8988T (cell line): ENCODE measurements at regions not wholly inside any gene's neighbourhood (a gene's known extent, or its start where the extent isn't known, plus 50 kb on each side); places are given as distances from the start of the nearest gene placed in this dataset.

Experiments
- DNase-seq: peaks from one replicate; pipeline ENCODE4 v3.0.0; 2011

DNA sequence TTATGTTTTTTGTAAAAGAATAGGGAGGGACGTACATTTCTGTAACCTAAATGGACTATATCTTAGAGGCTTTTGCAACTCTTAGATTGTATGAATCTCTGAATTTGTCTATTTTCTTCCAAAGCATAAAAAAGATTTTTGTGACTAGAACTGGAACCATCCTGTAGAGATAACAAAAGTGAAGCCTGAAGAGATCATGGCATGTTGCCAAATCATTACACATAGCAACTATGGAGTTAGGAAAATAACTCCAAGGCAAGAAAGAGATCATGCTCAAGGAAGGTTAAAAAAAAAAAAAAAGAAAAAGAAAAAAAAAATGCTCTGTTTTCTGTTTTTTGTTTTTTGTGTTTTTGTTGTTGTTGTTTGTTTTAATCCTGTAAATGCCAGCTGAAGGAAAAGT is 567.7 kb upstream of the ZWINT start:
- no peak for DNase-seq

- DNase-seq, result no peak
Observed at GRCh38 chr10:56927701-56928100, 566.6 kb upstream of the ZWINT start.

DNA sequence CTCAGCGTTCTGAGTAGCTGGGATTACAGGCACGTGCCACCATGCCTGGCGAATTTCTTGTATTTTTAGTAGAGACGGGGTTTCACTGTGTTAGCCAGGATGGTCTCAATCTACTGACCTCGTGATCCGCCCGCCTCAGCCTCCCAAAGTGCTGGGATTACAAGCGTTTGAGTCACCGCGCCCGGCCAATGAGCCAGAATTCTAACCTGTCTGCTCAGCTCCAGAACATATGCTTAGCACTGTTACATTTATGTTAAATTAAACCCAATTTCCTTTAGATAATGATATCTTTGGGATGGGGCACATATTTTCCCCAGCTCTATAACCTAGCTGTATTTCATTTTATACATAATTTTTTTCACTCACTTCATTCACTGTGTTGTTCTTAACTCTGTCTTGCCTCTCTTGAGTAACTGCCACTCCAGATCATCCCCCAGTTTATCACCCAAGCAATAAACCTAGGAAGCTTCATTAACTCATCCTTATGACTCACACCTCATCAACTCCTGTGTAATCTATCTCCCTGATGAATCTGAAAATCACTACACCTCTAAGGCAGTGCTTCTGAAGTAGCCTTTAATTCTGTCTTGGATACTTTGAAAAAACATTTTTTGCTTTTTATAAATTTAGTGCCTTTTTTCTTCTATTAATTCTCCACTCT is 559.7 kb upstream of the ZWINT start:
- no peak for DNase-seq

DNA sequence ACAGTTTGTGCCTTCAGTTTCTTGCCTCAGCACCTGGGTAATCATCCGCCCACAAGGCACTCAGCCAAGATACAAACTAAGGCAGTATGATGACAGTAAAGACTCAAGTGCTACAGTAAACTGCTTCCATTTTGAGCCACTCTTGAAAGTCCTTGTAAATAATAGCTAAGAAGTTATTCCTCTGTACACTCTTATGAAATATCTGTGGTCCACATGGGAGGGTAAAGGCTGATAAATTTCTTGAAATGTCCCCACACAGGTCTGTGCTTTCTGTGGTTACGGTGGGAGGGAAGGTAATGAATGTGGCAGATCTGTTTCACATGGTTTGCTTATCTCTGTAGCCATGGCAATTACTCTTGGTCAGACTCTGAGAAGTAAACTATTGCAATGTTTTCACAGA is 551.0 kb upstream of the ZWINT start:
- DNase-seq, result no peak

DNA sequence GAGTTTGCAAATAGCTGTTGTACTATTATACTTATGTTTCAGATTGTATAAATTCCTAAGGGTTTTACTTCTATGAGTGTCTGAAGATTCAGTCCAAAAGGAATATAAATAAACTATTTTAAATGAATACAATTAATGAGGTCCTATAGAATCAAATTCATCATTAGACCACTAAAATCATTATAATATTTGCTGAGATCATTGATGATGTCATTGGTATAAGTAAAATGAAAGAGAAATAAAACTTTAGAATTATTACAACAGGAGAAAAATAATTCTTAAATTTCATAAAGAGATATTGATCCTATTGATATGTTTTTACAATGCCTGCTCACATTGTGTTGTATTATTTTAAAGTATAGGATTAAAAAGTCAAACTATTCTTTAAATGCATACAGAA is 544.0 kb upstream of the ZWINT start:
- no peak for DNase-seq

DNA sequence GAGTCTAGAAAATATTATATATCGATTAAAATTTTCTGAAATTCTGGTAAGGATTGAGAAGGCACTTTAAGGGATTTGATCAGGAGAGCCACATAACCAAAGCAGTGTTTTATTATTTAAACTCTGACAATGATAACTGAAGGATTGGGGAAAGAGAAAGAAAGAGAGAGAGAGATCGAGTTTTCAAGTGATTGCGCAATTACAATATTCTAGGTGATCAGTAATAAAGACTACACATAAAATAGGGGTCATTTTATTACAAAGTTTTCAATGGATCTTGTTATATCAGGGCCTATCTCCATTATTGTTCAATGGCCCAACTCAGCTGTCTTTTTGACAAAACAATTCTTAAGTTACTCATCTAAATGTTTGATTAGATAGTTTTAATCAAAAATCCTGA is 541.5 kb upstream of the ZWINT start:
- no peak for DNase-seq

DNA sequence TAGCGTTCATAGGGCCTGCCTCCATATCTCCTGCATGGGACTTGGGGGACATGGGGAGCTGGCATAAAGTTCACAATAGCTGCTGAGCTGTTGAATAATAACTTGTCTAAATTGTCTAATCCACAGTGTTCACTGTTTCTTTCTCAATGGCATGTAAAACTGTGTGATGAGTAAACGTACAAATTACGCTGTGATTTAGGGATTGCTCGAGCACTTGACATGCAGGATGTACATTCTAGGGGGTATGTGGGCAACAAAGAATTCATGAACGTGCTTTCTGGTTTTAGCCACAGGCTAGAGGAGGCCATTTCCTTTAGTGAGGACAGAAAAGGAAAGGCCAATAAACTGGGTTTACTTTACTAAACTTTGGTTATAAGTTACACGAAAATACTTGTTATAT is 534.2 kb upstream of the ZWINT start:
- no peak for DNase-seq

GRCh38 chr10:56881218-56881617 is 520.2 kb upstream of the ZWINT start:
- no peak for DNase-seq

DNA sequence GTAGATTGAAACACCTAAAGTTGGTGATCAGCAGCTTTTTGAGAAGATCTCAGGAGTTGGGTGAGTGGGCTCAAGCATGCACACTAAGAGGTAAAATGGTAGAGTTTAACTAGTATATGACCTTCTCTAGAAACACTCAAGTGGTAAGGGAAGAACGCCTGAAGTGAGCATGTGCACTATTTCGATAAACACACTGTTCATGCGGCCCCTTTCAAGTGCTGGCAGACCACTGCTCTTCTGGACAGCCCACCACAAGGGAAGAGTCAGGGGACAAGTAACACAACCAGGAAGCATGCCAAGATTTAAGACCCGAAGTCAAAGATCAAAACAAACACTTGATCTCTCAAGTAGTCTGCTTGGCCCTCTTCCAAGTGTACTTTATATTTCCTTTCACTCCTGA is 519.5 kb upstream of the ZWINT start:
- no peak for DNase-seq

DNA sequence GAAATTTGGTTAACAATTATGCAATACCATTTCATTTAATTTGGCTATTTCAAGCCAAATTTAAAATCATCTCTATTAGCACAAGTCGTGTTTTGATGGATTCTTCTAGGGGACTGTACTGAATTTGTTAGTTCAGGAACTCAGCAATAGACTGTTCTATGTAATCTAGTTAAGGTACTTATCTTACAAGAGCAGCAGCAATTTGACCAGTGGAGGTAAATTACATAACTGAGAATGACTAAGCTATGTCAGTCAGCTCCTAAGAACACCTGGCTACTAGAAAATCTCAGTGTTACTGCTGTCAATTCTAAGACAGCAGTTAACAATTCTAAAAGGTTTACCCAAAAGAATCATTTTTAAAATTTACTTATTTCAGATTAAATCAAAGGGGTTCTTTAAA is 513.9 kb upstream of the ZWINT start:
- DNase-seq, result no peak

DNA sequence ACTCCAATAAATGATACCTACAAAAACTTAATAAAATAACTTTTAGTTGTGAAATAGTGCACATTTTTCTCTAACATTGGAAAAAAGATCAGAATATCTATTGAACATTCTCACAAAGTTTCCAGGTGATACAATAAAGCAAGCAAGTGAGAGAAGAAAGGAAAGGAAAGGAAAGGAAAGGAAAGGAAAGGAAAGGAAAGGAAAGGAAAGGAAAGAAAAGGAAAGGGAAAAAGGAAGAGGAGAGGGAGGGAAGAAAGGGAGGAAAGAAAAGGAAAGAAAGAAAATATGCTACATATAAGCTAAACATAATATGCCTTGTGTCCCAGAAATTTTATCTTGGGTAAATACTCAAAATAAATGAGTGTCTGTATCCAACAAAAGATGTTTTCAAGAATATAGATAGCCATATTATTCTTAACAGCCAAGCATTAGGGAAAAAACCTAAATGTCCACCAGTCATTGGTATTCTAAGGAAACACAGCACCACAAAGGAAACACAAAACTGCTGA is 510.2 kb upstream of the ZWINT start:
- no peak for DNase-seq

- DNase-seq, result no peak
Observed at GRCh38 chr10:56867236-56867635, 506.2 kb upstream of the ZWINT start.

- DNase-seq, result no peak
Observed at GRCh38 chr10:56856569-56856968, 495.5 kb upstream of the ZWINT start.

DNA sequence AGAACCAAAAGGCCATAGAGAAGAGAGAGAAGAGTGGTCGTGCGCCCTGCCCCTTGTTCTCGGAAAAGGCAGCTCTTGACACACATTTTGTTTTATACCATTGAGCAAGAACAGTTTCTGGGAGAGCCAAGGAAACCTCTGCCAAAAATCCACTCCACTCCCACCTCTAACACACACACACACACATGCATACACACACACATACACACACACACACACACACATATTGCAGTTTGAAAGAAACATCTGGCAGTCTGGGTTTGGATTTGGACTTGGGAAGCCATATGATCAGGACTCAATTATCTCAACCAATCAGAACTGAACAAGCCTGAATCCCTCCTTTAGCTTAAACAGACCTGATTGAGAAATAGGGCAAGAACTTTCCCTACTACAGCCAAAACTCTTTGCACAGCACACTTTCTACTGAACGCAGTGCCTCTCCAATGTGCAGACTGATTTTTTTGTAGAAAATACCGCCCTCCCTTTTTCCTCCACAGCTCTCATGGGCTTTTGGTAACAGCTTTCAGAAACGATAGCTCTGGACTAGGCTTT is 484.0 kb upstream of the ZWINT start:
- no peak for DNase-seq

DNA sequence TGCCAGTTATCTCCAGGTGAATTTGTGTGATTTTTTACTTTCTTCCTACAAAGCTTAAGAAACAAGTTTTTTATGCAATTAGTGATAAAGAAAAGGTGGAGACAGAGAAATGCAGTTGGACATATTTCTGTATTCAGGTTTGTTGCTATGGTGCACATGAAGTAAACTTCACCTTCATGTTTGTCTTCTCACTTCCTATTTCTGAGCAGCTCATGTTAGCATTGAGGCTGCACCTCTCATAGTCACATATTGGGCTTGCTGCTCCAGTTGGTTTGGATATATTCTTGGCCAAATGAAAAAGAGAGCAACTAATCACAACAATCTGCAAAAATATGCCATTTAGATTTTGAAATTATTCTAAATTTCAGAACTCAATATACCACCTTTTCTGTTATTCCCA is 475.6 kb upstream of the ZWINT start:
- DNase-seq, result no peak

DNA sequence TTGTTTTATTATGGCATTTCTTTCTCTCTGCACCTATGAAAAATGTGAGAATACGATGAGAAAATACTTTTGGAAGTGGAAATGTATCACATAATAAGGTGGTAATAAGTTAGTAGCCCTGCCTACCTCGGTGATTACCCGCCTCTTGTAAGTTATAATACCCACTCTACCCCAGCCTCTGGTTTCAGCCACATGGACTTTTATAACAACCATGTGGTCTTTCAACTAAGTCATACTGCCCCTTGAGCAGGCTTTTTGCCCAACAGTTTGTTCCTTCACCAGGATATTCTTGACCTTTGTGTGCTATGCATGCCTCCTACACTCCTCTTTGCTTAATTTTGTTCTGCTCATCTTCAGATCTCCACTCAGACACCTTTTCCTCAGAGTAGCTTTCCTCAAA is 470.6 kb upstream of the ZWINT start:
- no peak for DNase-seq

GRCh38 chr10:56823849-56824248 is 462.8 kb upstream of the ZWINT start:
- DNase-seq, result no peak

GRCh38 chr10:56805022-56805421 is 444.0 kb upstream of the ZWINT start:
- DNase-seq, result no peak

GRCh38 chr10:56785292-56785691 is 424.2 kb upstream of the ZWINT start:
- DNase-seq, result no peak

DNA sequence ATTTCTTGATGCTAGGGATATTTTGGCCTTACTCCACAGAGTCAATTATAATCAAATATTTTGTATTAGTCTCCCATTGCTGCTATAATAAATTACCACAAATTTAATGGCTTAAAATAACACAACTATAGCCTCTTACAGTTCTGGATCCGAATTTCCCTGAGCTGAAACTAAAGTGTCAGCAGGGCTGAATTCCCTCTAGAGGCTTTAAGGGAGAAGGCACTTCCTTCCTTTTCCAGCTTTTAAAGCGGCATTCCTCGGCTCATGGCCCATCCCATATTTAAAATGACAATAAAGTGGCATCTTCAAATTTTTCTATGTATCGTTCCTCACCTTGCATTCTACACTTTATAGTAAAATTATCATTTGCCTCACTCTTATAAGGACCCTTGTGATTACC is 421.4 kb upstream of the ZWINT start:
- no peak for DNase-seq

- no peak for DNase-seq
Observed at GRCh38 chr10:56771343-56771742, 410.3 kb upstream of the ZWINT start.

DNA sequence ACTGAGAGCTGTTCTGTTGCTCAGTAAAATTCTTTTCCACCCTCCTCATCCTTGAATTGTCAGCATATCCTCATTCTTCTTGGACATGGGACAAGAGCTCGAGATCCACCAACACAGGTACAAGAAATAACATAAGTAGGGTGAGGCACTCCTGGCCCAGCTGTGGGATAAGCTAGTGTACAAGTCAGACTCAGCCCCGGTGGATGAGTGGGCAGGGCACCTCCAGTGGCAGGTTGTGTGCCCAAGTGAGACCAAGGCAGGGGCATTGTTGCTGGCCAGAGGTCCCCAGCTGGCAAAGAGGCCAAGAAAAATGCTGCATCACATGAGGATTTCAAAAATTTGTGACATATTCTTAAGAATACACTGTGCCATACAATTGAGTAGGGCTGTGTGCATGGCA is 402.0 kb upstream of the ZWINT start:
- no peak for DNase-seq

DNA sequence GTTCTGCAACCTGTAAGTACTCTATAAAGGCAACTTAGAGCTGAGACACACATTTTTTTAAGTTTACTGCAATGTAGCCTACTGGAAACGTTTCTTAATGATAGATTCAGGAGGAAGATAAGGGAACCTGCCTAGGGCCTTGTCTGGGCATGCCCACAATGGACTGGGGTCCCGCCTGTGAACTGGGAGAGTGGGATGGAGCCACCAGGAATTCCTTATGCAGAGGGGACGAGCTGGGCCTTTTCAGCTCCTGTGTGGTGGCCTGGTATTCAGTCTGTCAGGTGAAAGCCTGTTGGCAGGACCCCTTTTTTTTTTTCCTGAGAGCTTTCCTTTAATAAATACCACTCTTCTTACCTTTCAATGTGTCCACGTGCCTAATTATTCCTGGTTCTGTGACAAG is 384.4 kb upstream of the ZWINT start:
- DNase-seq, result no peak

GRCh38 chr10:56728349-56728748 is 367.3 kb upstream of the ZWINT start:
- no peak for DNase-seq

DNA sequence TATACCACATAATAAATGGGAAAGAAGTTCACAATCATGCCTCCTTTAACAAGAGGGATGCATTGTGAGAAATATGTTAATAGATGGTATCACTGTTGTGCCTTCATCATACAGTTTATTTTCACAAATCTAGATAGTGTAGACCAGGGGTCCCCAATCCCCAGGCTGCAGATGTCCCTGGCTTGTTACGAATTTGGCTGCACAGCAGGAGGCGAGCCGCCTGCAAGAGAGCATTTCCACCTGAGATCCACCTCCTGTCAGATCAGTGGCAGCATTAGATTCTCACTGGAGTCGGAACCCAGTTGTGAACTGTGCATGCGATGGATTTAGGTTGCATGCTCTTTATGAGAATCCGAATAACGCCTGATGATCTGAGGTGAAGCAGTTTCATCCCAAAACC is 361.9 kb upstream of the ZWINT start:
- DNase-seq, result no peak
